Adrenal gland (tissue), 9 donors: ENCODE measurements at regions not wholly inside any gene's neighbourhood (a gene's known extent, or its start where the extent isn't known, plus 50 kb on each side); places are given as distances from the start of the nearest gene placed in this dataset.

Experiments
- DNase-seq, 7 donors: peaks; one replicate each; pipeline ENCODE4 v3.0.0-alpha.2; 2019 to 2020
- H3K27ac ChIP-seq, 5 donors: fragments of 200-600 bp; sonication (generic) in 4 of 5; 1 replicate in 3 of 5; 2 replicates in 2 of 5; pipeline versions ENCODE4 v1.5.1 to v1.8.0; 2016 to 2020; ENCODE audit warnings: mild to moderate bottlenecking in 1 of 5
- H3K27me3 ChIP-seq: fragments of 200-600 bp; 2 replicates; pipeline ENCODE4 v1.8.0; 2021
- H3K36me3 ChIP-seq, 2 donors: fragments of 200-600 bp; replicated peaks in 1 of 2; 1 replicate in 1 of 2; 2 replicates in 1 of 2; pipeline versions ENCODE4 v1.5.1 to v1.8.0; 2018 to 2022
- H3K4me1 ChIP-seq, 2 donors: fragments of 200-600 bp; replicated peaks in 1 of 2; 1 replicate in 1 of 2; 2 replicates in 1 of 2; pipeline versions ENCODE4 v1.5.1 to v1.8.0; 2018 to 2021
- H3K4me3 ChIP-seq, 4 donors: fragments of 200-600 bp; sonication (generic) in 3 of 4; one replicate each; pipeline ENCODE4 v1.5.1; 2016 to 2018
- H3K9me3 ChIP-seq, 3 donors: fragments of 200-600 bp; sonication (generic) in 1 of 3; replicated peaks in 1 of 3; 1 replicate in 2 of 3; 2 replicates in 1 of 3; pipeline versions ENCODE4 v1.5.1 to v1.8.0; 2016 to 2021
- CTCF ChIP-seq, 6 experiments: fragments of 450-650 bp in 4 of 6; fragments of 200-600 bp in 2 of 6; sonication (generic) in 1 of 6; IDR thresholded peaks; 1 replicate in 5 of 6; 2 replicates in 1 of 6; pipeline versions ENCODE4 v1.5.1 to v1.8.0; 2016 to 2021; ENCODE audit warnings: antibody characterized with exemption in 6 of 6, mild to moderate bottlenecking in 2 of 6, moderate library complexity in 1 of 6
- POLR2A ChIP-seq, 2 donors: fragments of 450-650 bp; IDR thresholded peaks; one replicate each; pipeline ENCODE4 v1.6.1; 2017; ENCODE audit warnings: antibody characterized with exemption in 2 of 2, mild to moderate bottlenecking in 2 of 2, moderate library complexity in 1 of 2
- WGBS, 4 donors: extraction: QIAGEN DNeasy Blood & Tissue Kit in 2 of 4; methylation state at CpG; one replicate each; pipeline versions ENCODE4 v1.1.5 to v1.1.7; 2013 to 2017; 5-methylcytosine and 5-hydroxymethylcytosine counted together
- intact Hi-C, 2 donors: fragments of 100-400 bp; cut with DNase I; formaldehyde crosslinking; loops; one replicate each; pipeline versions ENCODE4 v1.14.1 to v1.15.0; 2022 to 2023
- donor health status: healthy with polysubstance abuse.
- donor health status: Bipolar disorder and iron deficiency.
- donor health status: DM: yes; HTN: yes; CAD: no.
- donor health status: DM: no; HTN: no; CAD: no.
- donor health status: DM: no; HTN: no; CAD: no.

GRCh38 chr12:115203701-115204100 is 519.7 kb upstream of the TBX3 start:
- Histone ChIP-seq H3K36me3 (no peaks in the 10 kb centered on the region), H3K27me3 (no peaks in the 10 kb centered on the region), H3K4me1 (peaks cover 0 to 9% of the 10 kb centered on the region in 2 donors), H3K27ac (no peak overlapping the region), H3K4me3 (no peak overlapping the region), H3K9me3 (no peaks in the 10 kb centered on the region)
- intact Hi-C loops: no loop called here
- 50 to 61% (median 54%) methylated on average over 2 of the region's 2 CpGs for WGBS, 4 donors
- no peak for DNase-seq
- TF ChIP-seq CTCF (IDR thresholded peaks at IDR 0.05): no peak
- TF ChIP-seq POLR2A (IDR thresholded peaks at IDR 0.05): no peak

- Histone ChIP-seq H3K4me1 (peaks cover 0 to 9% of the 10 kb centered on the region in 2 donors), H3K27me3 (no peaks in the 10 kb centered on the region), H3K27ac (no peak overlapping the region), H3K4me3 (no peak overlapping the region), H3K9me3 (no peaks in the 10 kb centered on the region), H3K36me3 (no peaks in the 10 kb centered on the region)
- WGBS, 4 donors: 74 to 89% (median 85%) methylated on average over 3 of the region's 3 CpGs
- intact Hi-C loops: no loop called here
- TF ChIP-seq POLR2A (IDR thresholded peaks at IDR 0.05) (no peak), CTCF (IDR thresholded peaks at IDR 0.05) (no peak)
- DNase-seq: no peak
These were observed 518.0 kb upstream of the TBX3 start for GRCh38 chr12:115201966-115202365.

GRCh38 chr12:115199831-115200230 is 515.9 kb upstream of the TBX3 start:
- intact Hi-C loops: no loop called here
- no peak overlapping the region for H3K4me3 ChIP-seq
- no peaks in the 10 kb centered on the region for H3K27me3 ChIP-seq
- DNase-seq: peak in 2 of 7 donors; percentile 16 to 32
- H3K4me1 ChIP-seq: no peaks in the 10 kb centered on the region
- no peaks in the 10 kb centered on the region for H3K36me3 ChIP-seq
- 38 to 63% (median 56%) methylated on average over 1 of the region's 1 CpG for WGBS, 4 donors
- no peaks in the 10 kb centered on the region for H3K9me3 ChIP-seq
- TF ChIP-seq POLR2A (IDR thresholded peaks at IDR 0.05) (no peak), CTCF (IDR thresholded peaks at IDR 0.05) (no peak)
- no peak overlapping the region for H3K27ac ChIP-seq

- intact Hi-C loops: no loop called here
- Histone ChIP-seq H3K27me3 (no peaks in the 10 kb centered on the region), H3K36me3 (no peaks in the 10 kb centered on the region), H3K27ac (no peak overlapping the region), H3K4me3 (no peak overlapping the region), H3K4me1 (no peaks in the 10 kb centered on the region), H3K9me3 (no peaks in the 10 kb centered on the region)
- 50 to 72% (median 68%) methylated on average over 1 of the region's 1 CpG for WGBS, 4 donors
- DNase-seq: no peak
- no peak for TF ChIP-seq POLR2A (IDR thresholded peaks at IDR 0.05)
- no peak for TF ChIP-seq CTCF (IDR thresholded peaks at IDR 0.05)
These were observed 510.9 kb upstream of the TBX3 start for GRCh38 chr12:115194857-115195256.
